ENCODE measurements at regions not wholly inside any gene's neighbourhood (a gene's known extent, or its start where the extent isn't known, plus 50 kb on each side); places are given as distances from the start of the nearest gene placed in this dataset.

GRCh38 chr5:175820230-175820629 is 51.1 kb upstream of the CPLX2 start:
- TF ChIP-seq, protein P1, sequence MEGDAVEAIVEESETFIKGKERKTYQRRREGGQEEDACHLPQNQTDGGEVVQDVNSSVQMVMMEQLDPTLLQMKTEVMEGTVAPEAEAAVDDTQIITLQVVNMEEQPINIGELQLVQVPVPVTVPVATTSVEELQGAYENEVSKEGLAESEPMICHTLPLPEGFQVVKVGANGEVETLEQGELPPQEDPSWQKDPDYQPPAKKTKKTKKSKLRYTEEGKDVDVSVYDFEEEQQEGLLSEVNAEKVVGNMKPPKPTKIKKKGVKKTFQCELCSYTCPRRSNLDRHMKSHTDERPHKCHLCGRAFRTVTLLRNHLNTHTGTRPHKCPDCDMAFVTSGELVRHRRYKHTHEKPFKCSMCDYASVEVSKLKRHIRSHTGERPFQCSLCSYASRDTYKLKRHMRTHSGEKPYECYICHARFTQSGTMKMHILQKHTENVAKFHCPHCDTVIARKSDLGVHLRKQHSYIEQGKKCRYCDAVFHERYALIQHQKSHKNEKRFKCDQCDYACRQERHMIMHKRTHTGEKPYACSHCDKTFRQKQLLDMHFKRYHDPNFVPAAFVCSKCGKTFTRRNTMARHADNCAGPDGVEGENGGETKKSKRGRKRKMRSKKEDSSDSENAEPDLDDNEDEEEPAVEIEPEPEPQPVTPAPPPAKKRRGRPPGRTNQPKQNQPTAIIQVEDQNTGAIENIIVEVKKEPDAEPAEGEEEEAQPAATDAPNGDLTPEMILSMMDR (conservative IDR thresholded peaks at IDR 0.05 in 1 of 2, IDR thresholded peaks at IDR 0.05 in 1 of 2; ENCODE audit: low read depth in 1 of 2, low read length in 2 of 2): no peak
- TF ChIP-seq EZH2 (IDR thresholded peaks at IDR 0.05; ENCODE audit: low read length, missing control alignments): no peak

All from fibroblast of lung (primary cell).